CD4-positive, alpha-beta T cell (primary cell): ENCODE measurements at regions not wholly inside any gene's neighbourhood (a gene's known extent, or its start where the extent isn't known, plus 50 kb on each side); places are given as distances from the start of the nearest gene placed in this dataset.

Experiments
- ATAC-seq: fragments of 200-7000 bp; cut with Tn5 transposase; one replicate; pipeline ENCODE4 v1.10.0; 2022; ENCODE audit warnings: mild to moderate bottlenecking; ENCODE audit not compliant: poor library complexity
- CTCF ChIA-PET: fragments of 350-600 bp; sonication (Branson Sonifier 250); formaldehyde crosslinking; loops from one replicate; lab custom pipeline; 2021; ENCODE audit warnings: antibody characterized with exemption, inconsistent platforms; lab: Charles Lee
- POLR2A ChIA-PET: fragments of 350-600 bp; sonication (Branson Sonifier 250); formaldehyde crosslinking; loops from one replicate; lab custom pipeline; 2021; ENCODE audit warnings: antibody characterized with exemption, inconsistent platforms; lab: Charles Lee
- DNase-seq, 14 experiments: peaks; one replicate each; pipeline ENCODE4 v3.0.0-alpha.2; 2013 to 2020; ENCODE audit warnings: mixed read lengths in 2 of 14
- H3K27ac ChIP-seq, 2 donors: one replicate each; pipeline versions ENCODE4 v1.5.1 to v1.7.0; 2013; ENCODE audit warnings: low read length in 2 of 2, low read depth in 1 of 2, mild to moderate bottlenecking in 1 of 2
- H3K27me3 ChIP-seq, 2 experiments: 1 replicate in 1 of 2; 2 replicates in 1 of 2; pipeline versions ENCODE4 v1.6.1 to v1.7.0; 2013; ENCODE audit warnings: low read length in 2 of 2, control low read depth in 1 of 2, mild to moderate bottlenecking in 1 of 2, moderate library complexity in 1 of 2; ENCODE audit not compliant: insufficient read depth in 2 of 2, control insufficient read depth in 1 of 2
- H3K36me3 ChIP-seq: one replicate; pipeline ENCODE4 v1.6.1; 2013; ENCODE audit warnings: low read length, control low read depth; ENCODE audit not compliant: insufficient read depth
- H3K4me1 ChIP-seq: one replicate; pipeline ENCODE4 v1.6.1; 2013; ENCODE audit warnings: low read length, control low read depth; ENCODE audit not compliant: insufficient read depth
- H3K4me3 ChIP-seq: one replicate; pipeline ENCODE4 v1.5.1; 2013; ENCODE audit warnings: mild to moderate bottlenecking, low read length, moderate library complexity
- H3K9me3 ChIP-seq, 2 experiments: 1 replicate in 1 of 2; 2 replicates in 1 of 2; pipeline versions ENCODE4 v1.6.1 to v1.7.0; 2013; ENCODE audit warnings: low read length in 2 of 2, mild to moderate bottlenecking in 2 of 2, control low read depth in 1 of 2, moderate library complexity in 1 of 2; ENCODE audit not compliant: control insufficient read depth in 1 of 2, insufficient read depth in 1 of 2
- H3K27ac Mint-ChIP-seq: one replicate; pipeline ENCODE4 v1.8.0; 2020; ENCODE audit warnings: mixed read lengths
- H3K27me3 Mint-ChIP-seq: one replicate; pipeline ENCODE4 v1.8.0; 2021; ENCODE audit warnings: mixed read lengths
- H3K36me3 Mint-ChIP-seq: one replicate; pipeline ENCODE4 v1.8.0; 2021; ENCODE audit warnings: low read depth, mixed read lengths
- H3K4me1 Mint-ChIP-seq: one replicate; pipeline ENCODE4 v1.8.0; 2021; ENCODE audit warnings: low read depth, mixed read lengths
- H3K4me3 Mint-ChIP-seq: one replicate; pipeline ENCODE4 v1.8.0; 2020; ENCODE audit warnings: mild to moderate bottlenecking, mixed read lengths
- H3K9me3 Mint-ChIP-seq: one replicate; pipeline ENCODE4 v1.8.0; 2020; ENCODE audit warnings: mixed read lengths
- intact Hi-C, 2 experiments: fragments of 100-400 bp; cut with DNase I in 1 of 2; cut with micrococcal nuclease in 1 of 2; formaldehyde crosslinking; loops; one replicate each; pipeline versions ENCODE4 v1.15.1 to v1.9.0; 2023 to 2025; cut with DNase I, micrococcal nuclease
- TF ChIP-seq, protein P1 (sequence below): fragments of 200-600 bp; IDR thresholded peaks from one replicate; pipeline ENCODE4 v1.8.0; 2022; ENCODE audit warnings: antibody characterized with exemption, mild to moderate bottlenecking

DNA sequence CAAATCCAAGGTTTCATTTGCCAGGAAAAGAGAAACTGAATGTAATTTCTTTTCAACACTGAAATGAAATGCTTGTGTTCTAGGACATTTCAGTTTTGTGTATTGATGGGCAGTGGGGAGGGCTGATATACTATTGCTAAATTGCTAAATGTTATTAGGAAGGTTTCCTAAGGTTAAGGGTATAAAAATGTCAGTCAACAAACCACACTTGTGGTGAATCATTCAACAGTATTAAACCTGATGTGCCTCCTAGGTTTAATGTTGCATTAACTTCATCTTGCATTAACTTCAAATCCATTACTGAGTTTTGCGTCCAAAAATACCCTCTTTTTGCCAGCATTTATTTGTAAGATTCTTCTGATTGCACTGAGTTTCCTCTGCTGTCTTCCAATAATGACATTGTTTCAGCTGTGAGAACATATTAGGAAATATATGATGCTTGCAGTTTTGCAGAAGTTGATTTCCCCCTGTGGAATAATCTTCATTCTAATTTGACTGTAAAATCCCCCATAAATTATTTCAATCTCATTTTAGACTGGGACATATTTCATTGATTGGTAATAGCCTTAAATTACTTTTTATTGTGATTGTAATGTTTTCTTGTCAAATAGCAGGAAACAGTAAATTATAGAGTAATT lies 758.3 kb downstream of the GBE1 start:
- H3K36me3 ChIP-seq: no peaks in the 10 kb centered on the region
- ATAC-seq (no peak), DNase-seq (no peak)
- no peak overlapping the region for H3K4me3 ChIP-seq
- H3K4me1 ChIP-seq: no peaks in the 10 kb centered on the region
- TF ChIP-seq, protein P1, sequence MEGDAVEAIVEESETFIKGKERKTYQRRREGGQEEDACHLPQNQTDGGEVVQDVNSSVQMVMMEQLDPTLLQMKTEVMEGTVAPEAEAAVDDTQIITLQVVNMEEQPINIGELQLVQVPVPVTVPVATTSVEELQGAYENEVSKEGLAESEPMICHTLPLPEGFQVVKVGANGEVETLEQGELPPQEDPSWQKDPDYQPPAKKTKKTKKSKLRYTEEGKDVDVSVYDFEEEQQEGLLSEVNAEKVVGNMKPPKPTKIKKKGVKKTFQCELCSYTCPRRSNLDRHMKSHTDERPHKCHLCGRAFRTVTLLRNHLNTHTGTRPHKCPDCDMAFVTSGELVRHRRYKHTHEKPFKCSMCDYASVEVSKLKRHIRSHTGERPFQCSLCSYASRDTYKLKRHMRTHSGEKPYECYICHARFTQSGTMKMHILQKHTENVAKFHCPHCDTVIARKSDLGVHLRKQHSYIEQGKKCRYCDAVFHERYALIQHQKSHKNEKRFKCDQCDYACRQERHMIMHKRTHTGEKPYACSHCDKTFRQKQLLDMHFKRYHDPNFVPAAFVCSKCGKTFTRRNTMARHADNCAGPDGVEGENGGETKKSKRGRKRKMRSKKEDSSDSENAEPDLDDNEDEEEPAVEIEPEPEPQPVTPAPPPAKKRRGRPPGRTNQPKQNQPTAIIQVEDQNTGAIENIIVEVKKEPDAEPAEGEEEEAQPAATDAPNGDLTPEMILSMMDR: no peak
- Mint-ChIP-seq H3K27me3 (no peaks in the 10 kb centered on the region), H3K27ac (no peak overlapping the region), H3K4me3 (no peak overlapping the region), H3K4me1 (no peaks in the 10 kb centered on the region), H3K9me3 (peaks cover 11% of the 10 kb centered on the region), H3K36me3 (no peaks in the 10 kb centered on the region)
- POLR2A ChIA-PET: no interaction called here
- CTCF ChIA-PET: no interaction called here
- H3K9me3 ChIP-seq: no peaks in the 10 kb centered on the region
- intact Hi-C loops: no loop called here
- no peak overlapping the region for H3K27ac ChIP-seq
- no peaks in the 10 kb centered on the region for H3K27me3 ChIP-seq

DNA sequence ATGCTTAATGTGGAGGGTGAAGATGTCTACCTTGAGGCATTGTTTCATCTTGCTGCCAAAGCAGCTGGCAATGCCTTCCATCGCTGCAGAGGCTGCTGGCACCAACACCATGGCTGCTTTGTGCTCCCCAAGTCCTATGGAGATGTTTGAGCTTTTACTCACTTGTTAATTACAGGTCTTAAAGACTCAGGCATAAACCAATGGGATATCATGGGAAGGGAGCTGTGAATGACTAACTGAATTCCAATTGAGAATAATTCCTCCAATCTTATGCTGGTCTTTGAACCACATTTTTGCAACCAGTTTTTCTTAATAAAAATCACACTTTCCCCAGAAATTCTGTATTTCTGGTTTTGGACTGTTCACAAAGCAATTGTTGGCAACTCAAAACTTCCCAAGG lies 762.0 kb downstream of the GBE1 start:
- ChIA-PET CTCF (no interaction called here), POLR2A (no interaction called here)
- no peak for ATAC-seq
- intact Hi-C loops: no loop called here
- Histone ChIP-seq H3K27me3 (no peaks in the 10 kb centered on the region), H3K9me3 (peaks cover 0 to 5% of the 10 kb centered on the region in 2 experiments), H3K36me3 (no peaks in the 10 kb centered on the region), H3K4me3 (no peak overlapping the region), H3K27ac (no peak overlapping the region), H3K4me1 (no peaks in the 10 kb centered on the region)
- DNase-seq: no peak
- no peaks in the 10 kb centered on the region for H3K27me3 Mint-ChIP-seq
- no peaks in the 10 kb centered on the region for H3K36me3 Mint-ChIP-seq
- TF ChIP-seq, protein P1: no peak
- H3K4me1 Mint-ChIP-seq: no peaks in the 10 kb centered on the region
- no peak overlapping the region for H3K27ac Mint-ChIP-seq
- H3K9me3 Mint-ChIP-seq: peaks cover 9% of the 10 kb centered on the region
- H3K4me3 Mint-ChIP-seq: no peak overlapping the region

DNA sequence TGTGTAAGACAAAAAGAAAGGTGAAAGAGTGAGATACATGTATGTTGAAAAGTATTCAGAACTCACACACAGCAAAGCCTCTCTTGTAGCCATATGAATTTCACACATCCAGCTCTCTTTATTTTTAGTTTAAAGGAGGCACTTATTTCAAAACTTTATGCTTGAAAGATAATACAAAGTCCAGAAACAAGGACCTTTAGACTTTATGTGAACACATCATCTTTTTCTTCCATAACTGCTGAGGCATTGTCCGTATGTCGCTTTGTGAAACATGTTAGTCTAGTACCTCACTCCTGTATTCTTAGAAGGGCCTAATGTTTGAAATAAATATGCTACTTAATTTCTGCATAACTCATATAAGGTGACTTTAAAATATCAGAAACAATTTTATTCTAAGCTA lies 763.4 kb downstream of the GBE1 start:
- no peaks in the 10 kb centered on the region for H3K36me3 Mint-ChIP-seq
- ChIA-PET POLR2A (no interaction called here), CTCF (no interaction called here)

More for the DNA sequence above, 763.4 kb downstream of the GBE1 start:
- Mint-ChIP-seq H3K4me3 (no peak overlapping the region), H3K9me3 (peaks cover 12% of the 10 kb centered on the region), H3K27ac (no peak overlapping the region), H3K27me3 (no peaks in the 10 kb centered on the region), H3K4me1 (no peaks in the 10 kb centered on the region)
- Histone ChIP-seq H3K4me3 (no peak overlapping the region), H3K4me1 (no peaks in the 10 kb centered on the region), H3K27me3 (no peaks in the 10 kb centered on the region), H3K27ac (no peak overlapping the region), H3K9me3 (peaks cover 0 to 5% of the 10 kb centered on the region in 2 experiments), H3K36me3 (no peaks in the 10 kb centered on the region)
- intact Hi-C loops: no loop called here
- DNase-seq (no peak), ATAC-seq (no peak)
- TF ChIP-seq, protein P1: no peak
